Right lobe of liver (tissue), 4 donors: ENCODE measurements at regions not wholly inside any gene's neighbourhood (a gene's known extent, or its start where the extent isn't known, plus 50 kb on each side); places are given as distances from the start of the nearest gene placed in this dataset.

Source experiments
- POLR2A ChIP-seq: fragments of 450-650 bp; IDR thresholded peaks from one replicate; pipeline ENCODE4 v1.6.1; 2017; ENCODE audit warnings: antibody characterized with exemption, mild to moderate bottlenecking
- TF ChIP-seq, protein P1 (sequence below), 4 donors: fragments of 200-600 bp in 3 of 4; fragments of 450-650 bp in 1 of 4; IDR thresholded peaks; one replicate each; pipeline versions ENCODE4 v1.5.1 to v1.8.0; 2016 to 2022; ENCODE audit warnings: antibody characterized with exemption in 4 of 4, mild to moderate bottlenecking in 2 of 4
- donor health status: DM: no; HTN: no; CAD: no.
- donor health status: DM: no; HTN: no; CAD: no.
- donor health status: DM: no; HTN: yes; CAD: no.

DNA sequence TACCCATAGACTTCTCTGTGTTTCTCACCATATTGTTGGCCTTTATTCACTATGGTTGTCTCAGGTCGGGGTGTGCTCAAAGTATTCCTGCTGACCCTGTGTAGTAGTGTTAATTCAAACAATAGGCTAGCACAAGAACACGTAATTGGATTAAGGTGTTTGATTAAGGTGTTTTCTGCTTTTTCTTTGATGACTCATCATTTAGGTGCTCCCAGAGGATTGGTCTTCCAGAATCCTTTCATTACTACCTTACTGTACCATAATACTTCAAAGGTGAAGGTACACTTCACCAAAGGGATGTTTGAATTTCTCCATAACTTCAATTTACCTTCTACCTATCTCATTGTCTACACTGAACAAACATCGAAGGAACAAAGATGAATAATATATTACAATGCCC lies 121.7 kb upstream of the CCDC160 start:
- TF ChIP-seq, protein P1, sequence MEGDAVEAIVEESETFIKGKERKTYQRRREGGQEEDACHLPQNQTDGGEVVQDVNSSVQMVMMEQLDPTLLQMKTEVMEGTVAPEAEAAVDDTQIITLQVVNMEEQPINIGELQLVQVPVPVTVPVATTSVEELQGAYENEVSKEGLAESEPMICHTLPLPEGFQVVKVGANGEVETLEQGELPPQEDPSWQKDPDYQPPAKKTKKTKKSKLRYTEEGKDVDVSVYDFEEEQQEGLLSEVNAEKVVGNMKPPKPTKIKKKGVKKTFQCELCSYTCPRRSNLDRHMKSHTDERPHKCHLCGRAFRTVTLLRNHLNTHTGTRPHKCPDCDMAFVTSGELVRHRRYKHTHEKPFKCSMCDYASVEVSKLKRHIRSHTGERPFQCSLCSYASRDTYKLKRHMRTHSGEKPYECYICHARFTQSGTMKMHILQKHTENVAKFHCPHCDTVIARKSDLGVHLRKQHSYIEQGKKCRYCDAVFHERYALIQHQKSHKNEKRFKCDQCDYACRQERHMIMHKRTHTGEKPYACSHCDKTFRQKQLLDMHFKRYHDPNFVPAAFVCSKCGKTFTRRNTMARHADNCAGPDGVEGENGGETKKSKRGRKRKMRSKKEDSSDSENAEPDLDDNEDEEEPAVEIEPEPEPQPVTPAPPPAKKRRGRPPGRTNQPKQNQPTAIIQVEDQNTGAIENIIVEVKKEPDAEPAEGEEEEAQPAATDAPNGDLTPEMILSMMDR (IDR thresholded peaks at IDR 0.05) = no peak
- TF ChIP-seq POLR2A = no peak
